ENCODE measurements at regions not wholly inside any gene's neighbourhood (a gene's known extent, or its start where the extent isn't known, plus 50 kb on each side); places are given as distances from the start of the nearest gene placed in this dataset.
"Not testable (repeated sequence)": the region's sequence is repeated elsewhere in the genome, so short reads cannot be mapped to it uniquely, and the experiment has no call there.

DNA sequence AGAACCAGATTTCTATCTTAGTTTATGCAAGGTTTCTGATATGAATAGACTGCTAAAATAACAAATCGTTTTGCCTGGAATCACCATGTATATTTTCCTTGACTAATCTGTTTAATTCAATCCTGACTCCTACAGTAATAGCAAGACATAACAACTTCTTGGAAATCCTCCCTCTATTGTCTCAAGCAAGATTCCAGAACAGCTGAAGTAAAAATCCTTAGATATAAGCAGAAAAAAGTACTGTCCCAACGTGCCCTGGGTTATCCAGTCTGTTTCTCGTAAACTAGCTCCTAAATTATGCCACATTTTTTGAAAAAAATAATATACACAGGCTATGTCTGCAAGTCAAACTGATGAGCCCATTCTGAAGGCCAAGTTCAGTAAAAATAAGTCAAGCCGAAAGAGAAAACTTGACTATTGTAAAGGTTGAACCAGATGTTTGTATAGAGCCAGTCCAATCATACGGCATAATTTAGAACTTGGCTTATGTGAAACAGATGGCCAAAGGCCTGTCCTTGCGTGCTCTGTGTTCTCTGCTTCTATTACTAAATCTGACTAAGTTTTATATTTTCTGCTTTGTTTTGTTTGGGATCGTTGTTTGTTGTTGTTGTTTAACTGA is 341.6 kb upstream of the NRSN1 start:
- intact Hi-C loops (cut with DNase I), result no loop called here
- no peak overlapping the region for H3K4me3 ChIP-seq (ENCODE audit: low read length in 3 of 3)
- TF ChIP-seq, protein P1, sequence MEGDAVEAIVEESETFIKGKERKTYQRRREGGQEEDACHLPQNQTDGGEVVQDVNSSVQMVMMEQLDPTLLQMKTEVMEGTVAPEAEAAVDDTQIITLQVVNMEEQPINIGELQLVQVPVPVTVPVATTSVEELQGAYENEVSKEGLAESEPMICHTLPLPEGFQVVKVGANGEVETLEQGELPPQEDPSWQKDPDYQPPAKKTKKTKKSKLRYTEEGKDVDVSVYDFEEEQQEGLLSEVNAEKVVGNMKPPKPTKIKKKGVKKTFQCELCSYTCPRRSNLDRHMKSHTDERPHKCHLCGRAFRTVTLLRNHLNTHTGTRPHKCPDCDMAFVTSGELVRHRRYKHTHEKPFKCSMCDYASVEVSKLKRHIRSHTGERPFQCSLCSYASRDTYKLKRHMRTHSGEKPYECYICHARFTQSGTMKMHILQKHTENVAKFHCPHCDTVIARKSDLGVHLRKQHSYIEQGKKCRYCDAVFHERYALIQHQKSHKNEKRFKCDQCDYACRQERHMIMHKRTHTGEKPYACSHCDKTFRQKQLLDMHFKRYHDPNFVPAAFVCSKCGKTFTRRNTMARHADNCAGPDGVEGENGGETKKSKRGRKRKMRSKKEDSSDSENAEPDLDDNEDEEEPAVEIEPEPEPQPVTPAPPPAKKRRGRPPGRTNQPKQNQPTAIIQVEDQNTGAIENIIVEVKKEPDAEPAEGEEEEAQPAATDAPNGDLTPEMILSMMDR (IDR thresholded peaks at IDR 0.05; ENCODE audit: borderline replicate concordance, extremely low read depth, insufficient read depth), result no peak

DNA sequence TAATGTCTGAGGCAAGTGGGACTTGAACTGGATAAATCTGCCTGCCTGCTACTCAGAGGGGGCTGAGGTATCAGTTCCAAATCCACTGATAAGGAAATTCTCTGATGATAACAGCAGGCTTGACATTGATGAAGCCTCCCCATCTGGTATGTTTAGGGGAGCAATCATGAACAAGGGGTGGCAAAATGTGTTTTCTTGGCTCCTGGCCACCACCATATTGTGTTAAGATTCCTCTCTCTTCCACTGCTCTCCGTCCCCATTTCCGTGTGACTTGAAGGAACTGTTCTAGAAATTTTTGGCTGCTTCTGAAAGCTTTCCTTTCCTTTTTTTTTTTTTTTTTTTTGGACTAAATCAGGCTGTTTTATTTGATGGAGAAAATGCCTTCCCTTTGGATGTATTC is 335.3 kb upstream of the NRSN1 start:
- TF ChIP-seq, protein P1 (IDR thresholded peaks at IDR 0.05; ENCODE audit: borderline replicate concordance, extremely low read depth, insufficient read depth), result no peak
- H3K9me3 ChIP-seq (ENCODE audit: control insufficient read depth in 2 of 3, insufficient read depth in 1 of 3, low read length in 3 of 3), result no peaks in the 10 kb centered on the region
- intact Hi-C loops (cut with DNase I), result no loop called here
- H3K4me3 ChIP-seq (ENCODE audit: low read length in 3 of 3), result no peak overlapping the region
- H3K9ac ChIP-seq (ENCODE audit: low read length in 3 of 3), result no peak overlapping the region
- no peaks in the 10 kb centered on the region for H3K36me3 ChIP-seq (ENCODE audit: control insufficient read depth in 2 of 3, insufficient read depth in 3 of 3, low read length in 3 of 3)
- DNase-seq (peak in 1 of 5 donors; percentile 7), FAIRE-seq (no peak)
- H3K27ac ChIP-seq (ENCODE audit: low read depth in 2 of 2, low read length in 2 of 2), result no peak overlapping the region
- no peaks in the 10 kb centered on the region for H3K27me3 ChIP-seq (ENCODE audit: control insufficient read depth, insufficient read depth, low read length)
- H3K4me1 ChIP-seq (ENCODE audit: control insufficient read depth in 2 of 3, insufficient read depth in 2 of 3, low read depth in 1 of 3, low read length in 3 of 3), result no peaks in the 10 kb centered on the region

More for the DNA sequence above, 341.6 kb upstream of the NRSN1 start:
- H3K4me1 ChIP-seq (ENCODE audit: control insufficient read depth in 2 of 3, insufficient read depth in 2 of 3, low read depth in 1 of 3, low read length in 3 of 3), result no peaks in the 10 kb centered on the region
- H3K9ac ChIP-seq (ENCODE audit: low read length in 3 of 3), result no peak overlapping the region
- no peak overlapping the region for H3K27ac ChIP-seq (ENCODE audit: low read depth in 2 of 2, low read length in 2 of 2)
- no peaks in the 10 kb centered on the region for H3K27me3 ChIP-seq (ENCODE audit: control insufficient read depth, insufficient read depth, low read length)
- DNase-seq, result peak in 2 of 5 donors; percentile 9 to 44
- no peaks in the 10 kb centered on the region for H3K9me3 ChIP-seq (ENCODE audit: control insufficient read depth in 2 of 3, insufficient read depth in 1 of 3, low read length in 3 of 3)
- no peaks in the 10 kb centered on the region for H3K36me3 ChIP-seq (ENCODE audit: control insufficient read depth in 2 of 3, insufficient read depth in 3 of 3, low read length in 3 of 3)
- no peak for FAIRE-seq

DNA sequence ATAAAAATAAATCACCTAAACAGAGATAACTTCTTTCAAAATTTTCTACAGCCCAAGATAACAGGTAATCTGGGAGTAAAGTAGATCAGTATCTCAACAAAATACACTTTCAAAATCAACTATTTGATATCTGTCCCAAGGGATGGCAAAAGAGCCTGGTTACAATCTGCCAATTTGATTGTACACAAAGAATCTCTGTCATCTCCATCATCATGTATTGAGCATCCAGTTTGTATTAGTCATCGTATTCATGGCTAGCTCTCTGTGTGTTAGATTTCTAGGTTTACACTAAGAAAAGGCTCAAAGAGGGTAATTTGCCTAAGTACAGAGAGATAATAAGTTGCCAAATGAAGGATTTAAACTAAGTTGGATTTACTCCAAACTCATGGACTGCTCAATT is 329.0 kb upstream of the NRSN1 start:
- no peaks in the 10 kb centered on the region for H3K4me1 ChIP-seq (ENCODE audit: control insufficient read depth in 2 of 3, insufficient read depth in 2 of 3, low read depth in 1 of 3, low read length in 3 of 3)
- no peak for DNase-seq
- H3K9ac ChIP-seq (ENCODE audit: low read length in 3 of 3), result no peak overlapping the region
- no peak for FAIRE-seq
- H3K36me3 ChIP-seq (ENCODE audit: control insufficient read depth in 2 of 3, insufficient read depth in 3 of 3, low read length in 3 of 3), result no peaks in the 10 kb centered on the region
- intact Hi-C loops (cut with DNase I), result no loop called here
- H3K27ac ChIP-seq (ENCODE audit: low read depth in 2 of 2, low read length in 2 of 2), result no peak overlapping the region
- H3K4me3 ChIP-seq (ENCODE audit: low read length in 3 of 3), result no peak overlapping the region
- TF ChIP-seq, protein P1 (IDR thresholded peaks at IDR 0.05; ENCODE audit: borderline replicate concordance, extremely low read depth, insufficient read depth), result no peak
- H3K9me3 ChIP-seq (ENCODE audit: control insufficient read depth in 2 of 3, insufficient read depth in 1 of 3, low read length in 3 of 3), result no peaks in the 10 kb centered on the region
- H3K27me3 ChIP-seq (ENCODE audit: control insufficient read depth, insufficient read depth, low read length), result no peaks in the 10 kb centered on the region

DNA sequence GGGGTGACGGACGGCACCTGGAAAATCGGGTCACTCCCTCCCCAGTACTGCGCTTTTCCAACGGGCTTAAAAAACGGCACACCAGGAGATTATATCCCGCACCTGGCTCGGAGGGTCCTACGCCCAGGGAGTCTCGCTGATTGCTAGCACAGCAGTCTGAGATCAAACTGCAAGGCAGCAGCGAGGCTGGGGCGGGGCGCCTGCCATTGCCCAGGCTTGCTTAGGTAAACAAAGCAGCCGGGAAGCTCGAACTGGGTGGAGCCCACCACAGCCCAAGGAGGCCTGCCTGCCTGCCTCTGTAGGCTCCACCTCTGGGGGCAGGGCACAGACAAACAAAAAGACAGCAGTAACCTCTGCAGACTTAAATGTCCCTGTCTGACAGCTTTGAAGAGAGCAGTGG is 321.7 kb upstream of the NRSN1 start:
- H3K4me1 ChIP-seq (ENCODE audit: control insufficient read depth in 2 of 3, insufficient read depth in 2 of 3, low read depth in 1 of 3, low read length in 3 of 3); H3K9me3 ChIP-seq (ENCODE audit: control insufficient read depth in 2 of 3, insufficient read depth in 1 of 3, low read length in 3 of 3); H3K4me3 ChIP-seq (ENCODE audit: low read length in 3 of 3); FAIRE-seq; H3K27me3 ChIP-seq (ENCODE audit: control insufficient read depth, insufficient read depth, low read length); H3K36me3 ChIP-seq (ENCODE audit: control insufficient read depth in 2 of 3, insufficient read depth in 3 of 3, low read length in 3 of 3); H3K27ac ChIP-seq (ENCODE audit: low read depth in 2 of 2, low read length in 2 of 2); intact Hi-C loops (cut with DNase I); H3K9ac ChIP-seq (ENCODE audit: low read length in 3 of 3): not testable (repeated sequence)
- DNase-seq, result peak in 1 of 5 donors; percentile 39

DNA sequence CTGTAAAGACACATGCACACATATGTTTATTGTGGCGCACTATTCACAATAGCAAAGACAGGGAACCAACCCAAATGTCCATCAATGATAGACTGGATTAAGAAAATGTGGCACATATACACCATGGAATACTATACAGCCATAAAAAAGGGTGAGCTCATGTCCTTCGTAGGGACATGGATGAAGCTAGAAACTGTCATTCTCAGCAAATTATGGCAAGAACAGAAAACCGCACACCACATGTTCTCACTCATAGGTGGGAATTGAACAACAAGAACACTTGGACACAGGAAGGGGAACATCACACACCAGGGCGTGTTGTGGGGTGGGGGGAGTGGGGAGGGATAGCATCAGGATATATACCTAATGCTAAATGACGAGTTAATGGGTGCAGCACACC is 304.9 kb upstream of the NRSN1 start:
- H3K9me3 ChIP-seq (ENCODE audit: control insufficient read depth in 2 of 3, insufficient read depth in 1 of 3, low read length in 3 of 3); H3K4me3 ChIP-seq (ENCODE audit: low read length in 3 of 3); H3K27ac ChIP-seq (ENCODE audit: low read depth in 2 of 2, low read length in 2 of 2); H3K27me3 ChIP-seq (ENCODE audit: control insufficient read depth, insufficient read depth, low read length); H3K36me3 ChIP-seq (ENCODE audit: control insufficient read depth in 2 of 3, insufficient read depth in 3 of 3, low read length in 3 of 3); DNase-seq; H3K4me1 ChIP-seq (ENCODE audit: control insufficient read depth in 2 of 3, insufficient read depth in 2 of 3, low read depth in 1 of 3, low read length in 3 of 3); H3K9ac ChIP-seq (ENCODE audit: low read length in 3 of 3); intact Hi-C loops (cut with DNase I); FAIRE-seq: not testable (repeated sequence)
